B cell (primary cell): ENCODE measurements at regions not wholly inside any gene's neighbourhood (a gene's known extent, or its start where the extent isn't known, plus 50 kb on each side); places are given as distances from the start of the nearest gene placed in this dataset.

ENCODE experiments used
- ATAC-seq: fragments of 200-7000 bp; cut with Tn5 transposase; one replicate; pipeline ENCODE4 v1.10.0; 2021; ENCODE audit warnings: low read depth, mild to moderate bottlenecking, moderate number of reproducible peaks, moderate library complexity
- CTCF ChIA-PET: fragments of 350-600 bp; sonication (Branson Sonifier 250); formaldehyde crosslinking; loops from one replicate; lab custom pipeline; 2021; ENCODE audit warnings: antibody characterized with exemption, inconsistent platforms; lab: Charles Lee
- POLR2A ChIA-PET: fragments of 350-600 bp; sonication (Branson Sonifier 250); formaldehyde crosslinking; loops from one replicate; lab custom pipeline; 2021; ENCODE audit warnings: antibody characterized with exemption; lab: Charles Lee
- DNase-seq: peaks from one replicate; pipeline ENCODE4 v3.0.0; 2013
- H2AFZ ChIP-seq: 2 replicates; pipeline ENCODE4 v1.6.1; 2012; ENCODE audit warnings: mild to moderate bottlenecking, low read depth, low read length; ENCODE audit not compliant: insufficient read depth, poor library complexity, severe bottlenecking
- H3K27ac ChIP-seq, 2 donors: 1 replicate in 1 of 2; 2 replicates in 1 of 2; pipeline ENCODE4 v1.5.1; 2012 to 2013; ENCODE audit warnings: low read length in 2 of 2, mild to moderate bottlenecking in 2 of 2, moderate library complexity in 1 of 2
- H3K27me3 ChIP-seq, 4 experiments: fragments of 200-600 bp in 1 of 4; sonication (generic) in 1 of 4; replicated peaks in 1 of 4; 1 replicate in 2 of 4; 2 replicates in 2 of 4; pipeline versions ENCODE4 v1.6.1 to v1.7.0; 2013 to 2016; ENCODE audit warnings: low read length in 3 of 4, mild to moderate bottlenecking in 2 of 4, mixed read lengths in 1 of 4, moderate library complexity in 1 of 4; ENCODE audit not compliant: insufficient read depth in 4 of 4, control insufficient read depth in 3 of 4; ENCODE audit errors: control extremely low read depth in 1 of 4
- H3K36me3 ChIP-seq, 2 experiments: replicated peaks in 1 of 2; 1 replicate in 1 of 2; 2 replicates in 1 of 2; pipeline versions ENCODE4 v1.6.1 to v1.7.1; 2013; ENCODE audit warnings: low read length in 1 of 2; ENCODE audit not compliant: insufficient read depth in 2 of 2, control insufficient read depth in 1 of 2; ENCODE audit errors: control extremely low read depth in 1 of 2, extremely low read depth in 1 of 2
- H3K4me1 ChIP-seq, 2 donors: fragments of 200-600 bp in 1 of 2; sonication (generic) in 1 of 2; 1 replicate in 1 of 2; 2 replicates in 1 of 2; pipeline versions ENCODE4 v1.5.1 to v1.6.1; 2013 to 2017; ENCODE audit warnings: low read length in 2 of 2; ENCODE audit not compliant: control insufficient read depth in 2 of 2, insufficient read depth in 2 of 2
- H3K4me2 ChIP-seq: replicated peaks from 2 replicates; pipeline ENCODE3; 2012; ENCODE audit warnings: mild to moderate bottlenecking, low read depth, low read length; ENCODE audit not compliant: poor library complexity, severe bottlenecking
- H3K4me3 ChIP-seq, 5 experiments: fragments of 200-600 bp in 1 of 5; sonication (generic) in 1 of 5; 1 replicate in 3 of 5; 2 replicates in 2 of 5; pipeline versions ENCODE4 v1.5.1 to v1.7.0; 2011 to 2016; ENCODE audit warnings: low read length in 4 of 5, mild to moderate bottlenecking in 4 of 5, low read depth in 2 of 5, control low read depth in 1 of 5, moderate library complexity in 1 of 5; ENCODE audit not compliant: insufficient read depth in 1 of 5; ENCODE audit errors: control extremely low read depth in 1 of 5, extremely low read depth in 1 of 5
- H3K79me2 ChIP-seq: fragments of 200-600 bp; sonication (generic); one replicate; pipeline ENCODE4 v1.6.0; 2016; ENCODE audit warnings: low read length; ENCODE audit not compliant: control insufficient read depth, insufficient read depth
- H3K9ac ChIP-seq: fragments of 200-600 bp; sonication (generic); 2 replicates; pipeline ENCODE4 v1.6.1; 2017; ENCODE audit warnings: mild to moderate bottlenecking, low read length, moderate library complexity
- H3K9me3 ChIP-seq, 3 donors: one replicate each; pipeline versions ENCODE4 v1.6.1 to v1.7.1; 2013; ENCODE audit warnings: low read length in 2 of 3; ENCODE audit not compliant: control insufficient read depth in 2 of 3, insufficient read depth in 1 of 3; ENCODE audit errors: control extremely low read depth in 1 of 3
- H4K20me1 ChIP-seq: 2 replicates; pipeline ENCODE4 v1.6.0; 2012; ENCODE audit warnings: mild to moderate bottlenecking, low read length; ENCODE audit not compliant: insufficient read depth, control insufficient read depth, poor library complexity, severe bottlenecking
- H3K27ac Mint-ChIP-seq: one replicate; pipeline ENCODE4 v1.8.0; 2021; ENCODE audit warnings: mixed read lengths
- H3K27me3 Mint-ChIP-seq: one replicate; pipeline ENCODE4 v1.8.0; 2021; ENCODE audit warnings: mixed read lengths
- H3K4me1 Mint-ChIP-seq: one replicate; pipeline ENCODE4 v1.8.0; 2021; ENCODE audit warnings: mixed read lengths
- H3K4me3 Mint-ChIP-seq: one replicate; pipeline ENCODE4 v1.8.0; 2021; ENCODE audit warnings: mixed read lengths
- H3K9me3 Mint-ChIP-seq: one replicate; pipeline ENCODE4 v1.8.0; 2022; ENCODE audit warnings: mixed read lengths; ENCODE audit not compliant: insufficient read depth
- EZH2 ChIP-seq: IDR thresholded peaks from 2 replicates; pipeline ENCODE4 v1.6.1; 2012; ENCODE audit warnings: borderline replicate concordance, low read depth, mild to moderate bottlenecking, moderate library complexity, low read length; ENCODE audit not compliant: insufficient read depth, poor library complexity, severe bottlenecking
- WGBS: methylation state at CpG from one replicate; pipeline ENCODE4 v1.1.5; 2013; ENCODE audit warnings: missing lambda C conversion rate; ENCODE audit not compliant: insufficient coverage; 5-methylcytosine and 5-hydroxymethylcytosine counted together
- intact Hi-C: fragments of 100-400 bp; cut with micrococcal nuclease; formaldehyde crosslinking; loops from one replicate; pipeline ENCODE4 v1.10.0; 2022
- TF ChIP-seq, protein P1 (sequence below): fragments of 200-600 bp; IDR thresholded peaks from one replicate; pipeline ENCODE4 v1.8.0; 2022; ENCODE audit warnings: antibody characterized with exemption, mild to moderate bottlenecking

DNA sequence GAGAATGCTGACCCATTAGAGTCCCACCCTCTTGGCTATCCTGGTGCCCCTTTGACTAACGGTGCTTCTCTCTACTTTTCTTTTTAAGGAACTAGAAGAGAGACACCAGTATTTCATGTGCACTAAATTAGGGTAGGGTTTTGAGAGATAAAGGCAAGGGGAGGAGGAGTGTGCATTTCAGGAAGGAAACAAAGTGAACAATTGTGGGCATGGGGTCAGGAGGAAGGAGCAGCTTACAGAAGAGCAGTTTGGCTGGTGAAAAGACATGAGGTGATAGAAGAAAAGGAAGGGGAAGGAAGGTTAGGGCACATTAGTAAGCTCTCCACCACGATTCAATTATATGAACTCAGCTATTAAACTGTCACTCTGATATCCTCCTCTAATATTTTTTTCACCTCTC lies 105.8 kb upstream of the CTAGE1 start:
- WGBS, result no CpG with 5 or more reads among the region's 2 CpGs
- no peaks in the 10 kb centered on the region for H4K20me1 ChIP-seq
- CTCF ChIA-PET, result no interaction called here
- H3K4me3 ChIP-seq, result no peak overlapping the region
- H3K4me3 Mint-ChIP-seq, result no peak overlapping the region
- H3K4me1 Mint-ChIP-seq, result peaks cover 5% of the 10 kb centered on the region
- POLR2A ChIA-PET, result no interaction called here
- H3K27me3 ChIP-seq, result no peaks in the 10 kb centered on the region
- H3K27me3 Mint-ChIP-seq, result no peaks in the 10 kb centered on the region
- no peak overlapping the region for H3K4me2 ChIP-seq
- H3K36me3 ChIP-seq, result no peaks in the 10 kb centered on the region
- H2AFZ ChIP-seq, result no peak overlapping the region
- no peak overlapping the region for H3K27ac ChIP-seq
- intact Hi-C loops, result no loop called here
- TF ChIP-seq, protein P1, sequence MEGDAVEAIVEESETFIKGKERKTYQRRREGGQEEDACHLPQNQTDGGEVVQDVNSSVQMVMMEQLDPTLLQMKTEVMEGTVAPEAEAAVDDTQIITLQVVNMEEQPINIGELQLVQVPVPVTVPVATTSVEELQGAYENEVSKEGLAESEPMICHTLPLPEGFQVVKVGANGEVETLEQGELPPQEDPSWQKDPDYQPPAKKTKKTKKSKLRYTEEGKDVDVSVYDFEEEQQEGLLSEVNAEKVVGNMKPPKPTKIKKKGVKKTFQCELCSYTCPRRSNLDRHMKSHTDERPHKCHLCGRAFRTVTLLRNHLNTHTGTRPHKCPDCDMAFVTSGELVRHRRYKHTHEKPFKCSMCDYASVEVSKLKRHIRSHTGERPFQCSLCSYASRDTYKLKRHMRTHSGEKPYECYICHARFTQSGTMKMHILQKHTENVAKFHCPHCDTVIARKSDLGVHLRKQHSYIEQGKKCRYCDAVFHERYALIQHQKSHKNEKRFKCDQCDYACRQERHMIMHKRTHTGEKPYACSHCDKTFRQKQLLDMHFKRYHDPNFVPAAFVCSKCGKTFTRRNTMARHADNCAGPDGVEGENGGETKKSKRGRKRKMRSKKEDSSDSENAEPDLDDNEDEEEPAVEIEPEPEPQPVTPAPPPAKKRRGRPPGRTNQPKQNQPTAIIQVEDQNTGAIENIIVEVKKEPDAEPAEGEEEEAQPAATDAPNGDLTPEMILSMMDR, result no peak
- no peak for TF ChIP-seq EZH2
- ATAC-seq (no peak), DNase-seq (no peak)
- H3K9ac ChIP-seq, result no peak overlapping the region
- no peaks in the 10 kb centered on the region for H3K9me3 ChIP-seq
- H3K27ac Mint-ChIP-seq, result no peak overlapping the region
- no peaks in the 10 kb centered on the region for H3K9me3 Mint-ChIP-seq
- H3K4me1 ChIP-seq, result no peaks in the 10 kb centered on the region
- H3K79me2 ChIP-seq, result no peaks in the 10 kb centered on the region

DNA sequence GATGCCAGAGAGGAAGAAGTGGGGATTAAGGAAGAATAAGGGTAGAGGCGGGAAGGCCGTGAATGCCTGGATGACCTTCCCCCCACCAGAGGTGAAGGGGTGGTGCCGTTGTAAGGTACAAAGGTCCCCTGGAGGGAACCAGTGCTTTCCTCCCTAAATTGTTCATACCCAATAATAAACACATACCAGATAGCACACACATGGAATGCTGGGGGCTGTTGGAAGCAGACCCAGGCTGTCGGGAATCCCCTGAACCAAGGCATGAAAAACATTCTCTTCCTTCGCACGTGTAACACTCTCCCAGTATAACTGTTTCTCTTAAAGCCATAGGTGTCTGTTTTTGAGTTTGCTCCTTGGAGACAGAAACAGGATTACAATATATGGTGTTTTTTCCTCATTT lies 107.1 kb upstream of the CTAGE1 start:
- Mint-ChIP-seq H3K4me3 (no peak overlapping the region), H3K4me1 (peaks cover 5% of the 10 kb centered on the region), H3K27me3 (no peaks in the 10 kb centered on the region), H3K27ac (no peak overlapping the region), H3K9me3 (no peaks in the 10 kb centered on the region)
- WGBS, result no CpG with 5 or more reads among the region's 6 CpGs
- H3K9me3 ChIP-seq, result no peaks in the 10 kb centered on the region
- H3K4me1 ChIP-seq, result no peaks in the 10 kb centered on the region
- no peaks in the 10 kb centered on the region for H3K79me2 ChIP-seq
- H3K4me2 ChIP-seq, result no peak overlapping the region
- ChIA-PET CTCF (no interaction called here), POLR2A (no interaction called here)
- H2AFZ ChIP-seq, result no peak overlapping the region
- no peaks in the 10 kb centered on the region for H3K36me3 ChIP-seq
- no peaks in the 10 kb centered on the region for H4K20me1 ChIP-seq
- no peak overlapping the region for H3K4me3 ChIP-seq
- no peak overlapping the region for H3K9ac ChIP-seq
- ATAC-seq (no peak), DNase-seq (no peak)
- no peak overlapping the region for H3K27ac ChIP-seq
- no peaks in the 10 kb centered on the region for H3K27me3 ChIP-seq
- TF ChIP-seq, protein P1, result no peak
- intact Hi-C loops, result no loop called here
